GM10266 (cell line): ENCODE measurements at regions not wholly inside any gene's neighbourhood (a gene's known extent, or its start where the extent isn't known, plus 50 kb on each side); places are given as distances from the start of the nearest gene placed in this dataset.
"Not testable (repeated sequence)": the region's sequence is repeated elsewhere in the genome, so short reads cannot be mapped to it uniquely, and the experiment has no call there.

ENCODE experiments used
- DNase-seq: peaks from one replicate; pipeline ENCODE4 v3.0.0; 2012; ENCODE audit errors: extremely low spot score
- CTCF ChIP-seq: IDR thresholded peaks from 2 replicates; pipeline ENCODE4 v1.5.1; 2012; ENCODE audit warnings: mild to moderate bottlenecking, low read depth; ENCODE audit not compliant: control insufficient read depth, insufficient read depth; ENCODE audit errors: missing control alignments

GRCh38 chr7:85686401-85687181 lies 499.7 kb upstream of the SEMA3D start:
- DNase-seq, result no peak

GRCh38 chr7:85685901-85686300 lies 499.0 kb upstream of the SEMA3D start:
- TF ChIP-seq CTCF, result no peak
- DNase-seq, result no peak

More at GRCh38 chr7:85686401-85687181, 499.7 kb upstream of the SEMA3D start:
- TF ChIP-seq CTCF, result no peak

- no peak for TF ChIP-seq CTCF
- DNase-seq, result no peak
Measured at GRCh38 chr7:85682833-85683620, 496.2 kb upstream of the SEMA3D start.

- TF ChIP-seq CTCF, result no peak
- DNase-seq, result no peak
Measured at GRCh38 chr7:85681241-85681640, 494.4 kb upstream of the SEMA3D start.

GRCh38 chr7:85675093-85675492 lies 488.2 kb upstream of the SEMA3D start:
- not testable (repeated sequence) for DNase-seq

- TF ChIP-seq CTCF, result no peak
- DNase-seq, result no peak
Measured at GRCh38 chr7:85673876-85674275, 487.0 kb upstream of the SEMA3D start.

- DNase-seq, result no peak
- no peak for TF ChIP-seq CTCF
Measured at GRCh38 chr7:85669225-85669624, 482.4 kb upstream of the SEMA3D start.
